ENCODE measurements at regions not wholly inside any gene's neighbourhood (a gene's known extent, or its start where the extent isn't known, plus 50 kb on each side); places are given as distances from the start of the nearest gene placed in this dataset.
A peak's percentile ranks its signal among the peaks of the same experiment; 100 is the strongest.

GRCh38 chr18:65057439-65058083 lies 693.3 kb upstream of the CDH7 start:
- Mint-ChIP-seq H3K4me3 (peak overlapping the region; percentile 51), H3K36me3 (no peaks in the 10 kb centered on the region)
- no peak for DNase-seq (ENCODE audit: low spot score in 2 of 2)

DNA sequence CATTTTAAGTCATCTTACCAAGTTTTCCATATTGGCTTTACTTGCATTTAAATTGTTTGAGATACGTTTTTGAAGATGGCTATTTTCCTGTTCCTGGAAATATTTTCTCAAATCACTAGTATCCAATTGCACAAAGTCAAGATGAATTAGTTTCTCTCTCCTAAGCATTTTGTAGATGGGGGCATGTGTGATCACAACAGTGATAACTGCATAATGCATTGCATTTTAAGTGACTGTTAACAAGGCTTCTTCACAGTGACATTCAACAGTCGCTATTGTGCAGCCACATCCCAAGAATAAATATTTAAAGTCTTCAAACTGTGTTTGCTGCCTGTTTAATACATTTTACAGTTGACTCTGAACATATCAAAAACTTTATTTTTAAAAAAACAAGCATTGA lies 694.2 kb upstream of the CDH7 start:
- no peak overlapping the region for H3K4me3 Mint-ChIP-seq
- H3K27me3 Mint-ChIP-seq: no peaks in the 10 kb centered on the region

More at GRCh38 chr18:65057439-65058083, 693.3 kb upstream of the CDH7 start:
- Mint-ChIP-seq H3K9me3 (no peaks in the 10 kb centered on the region), H3K4me1 (no peaks in the 10 kb centered on the region), H3K27me3 (no peaks in the 10 kb centered on the region), H3K27ac (no peak overlapping the region)
- no peak for ATAC-seq (ENCODE audit: low read depth)

GRCh38 chr18:65049586-65049985 lies 701.2 kb upstream of the CDH7 start:
- Mint-ChIP-seq H3K27ac (no peak overlapping the region), H3K36me3 (no peaks in the 10 kb centered on the region), H3K9me3 (no peaks in the 10 kb centered on the region), H3K27me3 (peaks cover 2% of the 10 kb centered on the region), H3K4me1 (no peaks in the 10 kb centered on the region), H3K4me3 (no peak overlapping the region)
- ATAC-seq (ENCODE audit: low read depth): no peak
- DNase-seq (ENCODE audit: low spot score in 2 of 2): no peak

More for the DNA sequence above, 694.2 kb upstream of the CDH7 start:
- no peaks in the 10 kb centered on the region for H3K9me3 Mint-ChIP-seq
- DNase-seq (ENCODE audit: low spot score in 2 of 2) (no peak), ATAC-seq (ENCODE audit: low read depth) (no peak)
- H3K27ac Mint-ChIP-seq: no peak overlapping the region
- H3K36me3 Mint-ChIP-seq: no peaks in the 10 kb centered on the region
- H3K4me1 Mint-ChIP-seq: no peaks in the 10 kb centered on the region

DNA sequence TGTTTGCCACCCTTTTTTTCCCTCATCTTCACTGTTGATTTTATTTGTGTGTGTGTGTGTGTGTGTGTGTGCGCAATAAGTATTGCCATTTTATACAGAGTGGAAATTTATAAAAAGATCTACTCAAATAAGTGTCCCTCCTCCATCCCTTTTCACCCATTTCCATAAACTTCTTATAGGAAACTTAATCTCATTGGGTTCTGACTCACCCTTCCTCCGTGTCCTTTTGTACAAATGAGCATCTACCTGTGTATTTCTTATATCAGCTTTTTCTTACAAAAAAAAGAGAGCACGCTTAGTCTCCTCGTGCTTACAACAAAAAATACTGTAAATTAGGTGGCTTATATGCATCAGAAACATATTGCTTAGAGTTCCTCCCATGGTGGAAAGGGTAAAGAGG lies 711.2 kb upstream of the CDH7 start:
- no peaks in the 10 kb centered on the region for H3K4me1 Mint-ChIP-seq
- no peak for DNase-seq (ENCODE audit: low spot score in 2 of 2)
- H3K27ac Mint-ChIP-seq: no peak overlapping the region
- H3K36me3 Mint-ChIP-seq: no peaks in the 10 kb centered on the region
- H3K9me3 Mint-ChIP-seq: no peaks in the 10 kb centered on the region
- H3K27me3 Mint-ChIP-seq: no peaks in the 10 kb centered on the region
- H3K4me3 Mint-ChIP-seq: no peak overlapping the region
- no peak for ATAC-seq (ENCODE audit: low read depth)

- H3K4me1 Mint-ChIP-seq: no peaks in the 10 kb centered on the region
- no peaks in the 10 kb centered on the region for H3K36me3 Mint-ChIP-seq
- H3K4me3 Mint-ChIP-seq: no peak overlapping the region
- no peaks in the 10 kb centered on the region for H3K9me3 Mint-ChIP-seq
- DNase-seq (ENCODE audit: low spot score in 2 of 2) (no peak), ATAC-seq (ENCODE audit: low read depth) (no peak)
- no peaks in the 10 kb centered on the region for H3K27me3 Mint-ChIP-seq
- no peak overlapping the region for H3K27ac Mint-ChIP-seq
Observed at GRCh38 chr18:65035701-65036100, 715.1 kb upstream of the CDH7 start.

GRCh38 chr18:65025756-65026155 lies 725.1 kb upstream of the CDH7 start:
- Mint-ChIP-seq H3K36me3 (no peaks in the 10 kb centered on the region), H3K4me1 (no peaks in the 10 kb centered on the region)

DNA sequence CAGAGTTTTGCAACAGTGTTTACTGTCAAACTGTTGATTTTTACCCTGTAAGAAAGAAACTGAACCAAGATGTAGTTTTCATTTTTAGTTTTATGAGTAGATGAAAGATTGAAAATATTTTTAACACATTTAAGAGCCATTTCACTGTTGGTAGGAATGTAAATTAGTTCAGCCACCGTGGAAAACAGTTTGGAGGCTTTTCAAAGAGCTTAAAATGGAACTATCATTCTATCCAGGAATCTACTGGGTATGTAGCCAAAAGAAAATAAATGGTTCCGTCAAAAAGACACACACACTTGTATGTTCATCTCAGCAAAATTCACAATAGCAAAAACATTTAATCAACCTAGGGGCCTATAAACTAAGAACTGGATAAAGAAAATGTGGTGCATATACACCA lies 729.8 kb upstream of the CDH7 start:
- DNase-seq (ENCODE audit: low spot score in 2 of 2): no peak
- H3K36me3 Mint-ChIP-seq: no peaks in the 10 kb centered on the region
- H3K9me3 Mint-ChIP-seq: no peaks in the 10 kb centered on the region
- no peak overlapping the region for H3K27ac Mint-ChIP-seq
- peaks cover 4% of the 10 kb centered on the region for H3K4me1 Mint-ChIP-seq
- no peak for ATAC-seq (ENCODE audit: low read depth)
- H3K27me3 Mint-ChIP-seq: no peaks in the 10 kb centered on the region
- H3K4me3 Mint-ChIP-seq: no peak overlapping the region

More at GRCh38 chr18:65025756-65026155, 725.1 kb upstream of the CDH7 start:
- Mint-ChIP-seq H3K27ac (no peak overlapping the region), H3K4me3 (no peak overlapping the region), H3K27me3 (no peaks in the 10 kb centered on the region), H3K9me3 (no peaks in the 10 kb centered on the region)
- ATAC-seq (ENCODE audit: low read depth) (no peak), DNase-seq (ENCODE audit: low spot score in 2 of 2) (no peak)

GRCh38 chr18:65018184-65018583 lies 732.6 kb upstream of the CDH7 start:
- ATAC-seq (ENCODE audit: low read depth) (no peak), DNase-seq (ENCODE audit: low spot score in 2 of 2) (no peak)
- H3K27me3 Mint-ChIP-seq: no peaks in the 10 kb centered on the region
- H3K4me1 Mint-ChIP-seq: peaks cover 4% of the 10 kb centered on the region
- no peaks in the 10 kb centered on the region for H3K9me3 Mint-ChIP-seq
- H3K4me3 Mint-ChIP-seq: no peak overlapping the region
- no peak overlapping the region for H3K27ac Mint-ChIP-seq
- no peaks in the 10 kb centered on the region for H3K36me3 Mint-ChIP-seq

DNA sequence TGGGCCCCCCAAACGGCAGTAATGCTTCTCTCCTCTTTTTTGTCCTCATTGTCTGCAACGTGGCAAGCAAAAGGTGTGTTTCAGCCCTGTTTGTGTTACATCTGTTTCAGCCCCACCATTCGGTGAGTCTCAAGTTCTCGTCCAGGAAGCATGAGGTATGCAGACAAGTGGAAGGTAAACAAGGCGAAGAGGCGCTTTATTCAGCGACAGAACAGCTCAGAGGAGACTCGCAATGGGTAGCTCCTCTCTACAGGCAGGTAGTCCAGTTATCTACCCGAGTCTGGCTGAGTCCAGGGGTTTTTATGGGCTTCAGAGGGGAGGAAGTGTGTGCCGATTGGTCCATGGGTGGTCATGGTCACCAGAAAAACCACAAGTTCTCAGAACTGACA lies 733.4 kb upstream of the CDH7 start:
- Mint-ChIP-seq H3K27ac (no peak overlapping the region), H3K4me3 (no peak overlapping the region), H3K4me1 (peaks cover 4% of the 10 kb centered on the region), H3K36me3 (no peaks in the 10 kb centered on the region), H3K9me3 (no peaks in the 10 kb centered on the region), H3K27me3 (no peaks in the 10 kb centered on the region)
- DNase-seq (ENCODE audit: low spot score in 2 of 2): no peak
- no peak for ATAC-seq (ENCODE audit: low read depth)

DNA sequence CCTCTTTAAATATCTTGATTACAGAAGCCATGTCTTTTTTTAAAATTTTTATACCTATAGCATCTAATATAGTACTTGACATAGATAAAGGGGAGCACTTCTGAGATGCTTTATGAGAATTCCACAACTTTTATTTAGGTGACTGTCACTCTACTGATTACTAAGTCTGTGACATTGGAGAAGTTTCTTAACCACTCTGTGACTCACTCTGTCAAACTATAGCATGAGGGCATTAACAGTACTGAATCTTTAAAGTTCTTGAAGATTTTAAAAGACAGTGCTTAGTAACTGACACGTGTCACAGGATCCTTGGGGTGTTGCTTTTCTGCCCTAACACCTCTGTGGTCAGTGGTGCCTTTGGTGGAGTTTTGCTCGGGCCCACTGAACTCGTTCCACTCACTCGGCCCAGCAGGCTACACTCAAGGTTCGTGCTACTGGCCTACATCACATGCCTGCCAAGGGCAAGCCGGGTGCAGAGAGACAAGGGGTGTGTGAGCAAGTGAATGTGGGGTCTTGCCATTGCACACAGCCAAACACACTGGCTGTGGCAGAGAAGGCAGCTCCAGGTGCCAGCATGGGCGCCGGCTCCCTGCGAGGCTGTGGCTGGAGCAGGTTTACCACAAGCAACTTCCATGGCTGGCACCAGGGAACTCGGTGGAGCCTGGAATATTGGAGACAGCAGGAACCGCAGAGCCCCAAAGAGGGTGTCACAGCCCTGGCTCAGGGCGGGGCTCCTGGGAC lies 734.0 kb upstream of the CDH7 start:
- Mint-ChIP-seq H3K4me3 (no peak overlapping the region), H3K27ac (no peak overlapping the region), H3K27me3 (no peaks in the 10 kb centered on the region), H3K9me3 (no peaks in the 10 kb centered on the region), H3K36me3 (no peaks in the 10 kb centered on the region), H3K4me1 (peaks cover 4% of the 10 kb centered on the region)
- ATAC-seq (ENCODE audit: low read depth) (no peak), DNase-seq (ENCODE audit: low spot score in 2 of 2) (no peak)

- H3K27ac Mint-ChIP-seq: no peak overlapping the region
- ATAC-seq (ENCODE audit: low read depth) (no peak), DNase-seq (ENCODE audit: low spot score in 2 of 2) (no peak)
- H3K4me3 Mint-ChIP-seq: peak overlapping the region; percentile 71
- H3K4me1 Mint-ChIP-seq: peaks cover 6% of the 10 kb centered on the region
- H3K27me3 Mint-ChIP-seq: no peaks in the 10 kb centered on the region
- H3K36me3 Mint-ChIP-seq: no peaks in the 10 kb centered on the region
- no peaks in the 10 kb centered on the region for H3K9me3 Mint-ChIP-seq
Observed at GRCh38 chr18:64994370-64994769, 756.4 kb upstream of the CDH7 start.

DNA sequence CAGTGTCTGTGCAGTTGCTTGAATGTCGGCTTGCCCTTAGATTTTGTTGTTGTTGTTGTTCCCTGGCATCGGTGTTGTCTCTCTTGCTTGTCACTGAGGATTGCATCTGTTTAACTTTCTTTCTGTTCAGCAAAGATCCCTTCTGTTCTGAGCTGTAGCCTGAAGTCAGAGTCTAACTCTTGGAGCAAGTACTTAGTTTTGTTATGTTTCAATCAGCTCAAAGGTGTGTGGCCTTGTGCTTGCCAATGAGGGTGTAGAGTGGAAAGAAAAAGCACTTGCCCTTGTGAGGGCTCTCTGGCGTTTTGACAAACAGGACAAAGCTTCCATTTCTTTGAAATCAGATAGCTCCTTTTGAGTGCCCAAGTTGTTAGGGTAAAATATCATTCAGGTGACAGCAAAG lies 757.1 kb upstream of the CDH7 start:
- no peak overlapping the region for H3K27ac Mint-ChIP-seq
- DNase-seq (ENCODE audit: low spot score in 2 of 2) (no peak), ATAC-seq (ENCODE audit: low read depth) (no peak)
- H3K4me3 Mint-ChIP-seq: peak overlapping the region; percentile 71
- no peaks in the 10 kb centered on the region for H3K36me3 Mint-ChIP-seq
- H3K9me3 Mint-ChIP-seq: no peaks in the 10 kb centered on the region
- no peaks in the 10 kb centered on the region for H3K27me3 Mint-ChIP-seq
- peaks cover 6% of the 10 kb centered on the region for H3K4me1 Mint-ChIP-seq

DNA sequence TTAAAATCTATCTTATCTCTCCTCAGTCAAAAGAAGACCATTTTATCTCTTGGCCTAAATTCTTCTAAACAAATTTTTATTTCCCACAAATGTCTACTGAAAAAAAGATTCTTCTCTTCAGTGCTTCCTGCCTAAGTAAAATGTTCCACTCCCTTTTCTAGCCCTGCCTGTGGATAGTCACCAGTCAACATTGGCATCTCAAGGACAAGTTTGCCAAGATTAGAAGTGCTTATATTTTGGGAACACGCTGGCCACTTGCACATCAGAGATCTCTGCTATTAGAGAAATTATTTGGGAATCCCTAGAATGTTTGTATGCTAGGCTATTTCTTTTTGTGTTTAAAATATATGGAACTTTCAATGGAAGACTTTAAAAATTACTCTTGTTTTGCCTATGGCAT lies 758.2 kb upstream of the CDH7 start:
- H3K4me3 Mint-ChIP-seq: no peak overlapping the region
- H3K27me3 Mint-ChIP-seq: no peaks in the 10 kb centered on the region
- DNase-seq (ENCODE audit: low spot score in 2 of 2) (no peak), ATAC-seq (ENCODE audit: low read depth) (no peak)
- H3K9me3 Mint-ChIP-seq: no peaks in the 10 kb centered on the region
- H3K27ac Mint-ChIP-seq: no peak overlapping the region
- H3K4me1 Mint-ChIP-seq: peaks cover 6% of the 10 kb centered on the region
- H3K36me3 Mint-ChIP-seq: no peaks in the 10 kb centered on the region

DNA sequence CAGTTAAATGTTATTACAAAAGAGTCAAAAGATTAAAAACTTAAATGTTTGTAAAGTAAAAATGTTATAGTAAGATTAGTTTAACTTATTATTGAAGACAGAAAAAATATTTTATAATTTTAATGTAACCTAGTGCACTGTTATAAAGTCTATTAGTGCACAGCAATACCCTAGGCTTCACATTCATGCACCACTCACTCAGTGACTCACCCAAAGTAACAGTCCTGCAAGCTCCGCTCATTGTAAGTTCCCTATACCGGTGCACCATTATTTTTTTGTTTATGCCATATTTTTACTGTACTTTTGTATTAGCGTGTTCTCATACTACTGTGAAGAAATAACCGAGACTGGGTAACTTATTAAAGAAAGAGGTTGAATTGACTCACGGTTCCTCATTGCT lies 759.7 kb upstream of the CDH7 start:
- ATAC-seq (ENCODE audit: low read depth): no peak
- Mint-ChIP-seq H3K27me3 (no peaks in the 10 kb centered on the region), H3K4me3 (no peak overlapping the region), H3K27ac (no peak overlapping the region), H3K9me3 (no peaks in the 10 kb centered on the region), H3K36me3 (no peaks in the 10 kb centered on the region), H3K4me1 (peaks cover 6% of the 10 kb centered on the region)
- DNase-seq (ENCODE audit: low spot score in 2 of 2): no peak
